ENCODE measurements at regions not wholly inside any gene's neighbourhood (a gene's known extent, or its start where the extent isn't known, plus 50 kb on each side); places are given as distances from the start of the nearest gene placed in this dataset.

DNA sequence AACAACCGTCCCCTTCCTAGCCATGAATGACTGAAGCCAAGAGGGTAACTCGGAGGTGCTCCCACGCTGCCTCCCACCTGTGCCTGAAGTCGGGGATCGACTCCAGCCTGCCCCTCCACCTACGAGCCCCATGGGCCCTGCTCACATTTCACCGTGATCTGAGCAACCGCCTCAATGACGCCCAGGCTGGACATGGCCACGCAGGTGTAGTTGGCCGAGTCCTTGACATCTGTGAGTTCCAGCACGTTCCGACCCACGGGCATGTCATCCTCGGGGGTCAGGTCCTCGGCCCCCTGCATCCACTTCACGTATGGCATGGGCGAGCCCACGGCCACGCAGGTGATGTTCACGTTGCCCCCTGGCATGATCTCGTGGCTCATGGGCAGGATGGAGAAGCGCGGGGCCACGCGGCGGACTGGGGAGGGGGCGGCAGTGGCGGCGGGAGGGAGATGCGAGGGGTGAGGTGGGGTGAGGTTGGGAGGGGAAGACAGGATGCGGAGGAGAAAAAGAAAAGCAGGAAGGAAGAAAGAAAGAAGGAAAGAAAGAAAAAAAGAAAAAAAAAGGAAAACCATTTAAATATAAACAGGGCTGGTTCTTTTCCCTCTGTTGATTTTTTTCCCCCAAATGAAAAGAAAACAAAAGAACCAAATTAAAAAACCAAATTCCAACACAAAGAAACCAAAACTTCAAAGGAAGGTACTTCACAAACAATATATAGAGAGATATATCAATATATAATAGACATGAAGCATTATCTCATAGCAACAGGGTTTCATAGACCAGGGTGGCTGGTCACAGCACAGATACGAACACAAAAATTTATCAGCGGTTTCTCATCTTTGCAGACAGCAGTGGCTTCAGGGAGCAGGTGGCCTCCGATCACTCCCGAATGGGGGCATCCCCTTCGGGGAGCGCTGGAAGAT is 94.7 kb downstream of the PTPRS start:
- TF ChIP-seq, protein P1, sequence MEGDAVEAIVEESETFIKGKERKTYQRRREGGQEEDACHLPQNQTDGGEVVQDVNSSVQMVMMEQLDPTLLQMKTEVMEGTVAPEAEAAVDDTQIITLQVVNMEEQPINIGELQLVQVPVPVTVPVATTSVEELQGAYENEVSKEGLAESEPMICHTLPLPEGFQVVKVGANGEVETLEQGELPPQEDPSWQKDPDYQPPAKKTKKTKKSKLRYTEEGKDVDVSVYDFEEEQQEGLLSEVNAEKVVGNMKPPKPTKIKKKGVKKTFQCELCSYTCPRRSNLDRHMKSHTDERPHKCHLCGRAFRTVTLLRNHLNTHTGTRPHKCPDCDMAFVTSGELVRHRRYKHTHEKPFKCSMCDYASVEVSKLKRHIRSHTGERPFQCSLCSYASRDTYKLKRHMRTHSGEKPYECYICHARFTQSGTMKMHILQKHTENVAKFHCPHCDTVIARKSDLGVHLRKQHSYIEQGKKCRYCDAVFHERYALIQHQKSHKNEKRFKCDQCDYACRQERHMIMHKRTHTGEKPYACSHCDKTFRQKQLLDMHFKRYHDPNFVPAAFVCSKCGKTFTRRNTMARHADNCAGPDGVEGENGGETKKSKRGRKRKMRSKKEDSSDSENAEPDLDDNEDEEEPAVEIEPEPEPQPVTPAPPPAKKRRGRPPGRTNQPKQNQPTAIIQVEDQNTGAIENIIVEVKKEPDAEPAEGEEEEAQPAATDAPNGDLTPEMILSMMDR (IDR thresholded peaks at IDR 0.05) = no peak
- TF ChIP-seq POLR2A (IDR thresholded peaks at IDR 0.05) = no peak
